ENCODE measurements at regions not wholly inside any gene's neighbourhood (a gene's known extent, or its start where the extent isn't known, plus 50 kb on each side); places are given as distances from the start of the nearest gene placed in this dataset.

- Histone ChIP-seq H2AFZ (ENCODE audit: insufficient read depth, low read depth, low read length, poor library complexity, severe bottlenecking) (no peak overlapping the region), H3K4me3 (ENCODE audit: control extremely low read depth in 1 of 5, extremely low read depth in 1 of 5, insufficient read depth in 1 of 5, low read depth in 2 of 5, low read length in 4 of 5) (no peak overlapping the region), H3K9me3 (ENCODE audit: control extremely low read depth in 1 of 3, control insufficient read depth in 2 of 3, insufficient read depth in 1 of 3, low read length in 2 of 3) (no peaks in the 10 kb centered on the region), H3K27me3 (replicated peaks in 1 of 4; ENCODE audit: control extremely low read depth in 1 of 4, control insufficient read depth in 3 of 4, insufficient read depth in 4 of 4, low read length in 3 of 4) (no peaks in the 10 kb centered on the region), H3K79me2 (ENCODE audit: control insufficient read depth, insufficient read depth, low read length) (no peaks in the 10 kb centered on the region), H4K20me1 (ENCODE audit: control insufficient read depth, insufficient read depth, low read length, poor library complexity, severe bottlenecking) (no peaks in the 10 kb centered on the region), H3K36me3 (replicated peaks in 1 of 2; ENCODE audit: control extremely low read depth in 1 of 2, control insufficient read depth in 1 of 2, extremely low read depth in 1 of 2, insufficient read depth in 2 of 2, low read length in 1 of 2) (no peaks in the 10 kb centered on the region), H3K4me1 (ENCODE audit: control insufficient read depth in 2 of 2, insufficient read depth in 2 of 2, low read length in 2 of 2) (peaks cover 29 to 34% of the 10 kb centered on the region in 2 donors), H3K9ac (ENCODE audit: low read length) (no peak overlapping the region), H3K27ac (ENCODE audit: low read length in 2 of 2) (peak overlapping the region; percentile 86 to 88), H3K4me2 (replicated peaks; ENCODE audit: low read depth, low read length, poor library complexity, severe bottlenecking) (peak overlapping the region; percentile 80)
- intact Hi-C loops (cut with micrococcal nuclease): loop anchor here (5.0 kb wide), 3 partner anchors 37 to 212 kb away; no protein-coding TSS in a partner anchor
- peak; percentile 32 for DNase-seq
- ATAC-seq (ENCODE audit: low read depth): peak; percentile 21
- ChIA-PET CTCF (interaction anchor here (0.7 to 7.5 kb wide), 12 partner anchors 14 to 274 kb away, joined by 3 to 75 read pairs (median 5); no protein-coding TSS in a partner anchor), POLR2A (interaction anchor here (0.6 to 2.8 kb wide), 5 partner anchors 13 to 259 kb away, joined by 3 to 11 read pairs (median 4); no protein-coding TSS in a partner anchor)
- Mint-ChIP-seq H3K27me3 (peaks cover 3% of the 10 kb centered on the region), H3K27ac (peak overlapping the region; percentile 92), H3K4me1 (peaks cover 45% of the 10 kb centered on the region), H3K4me3 (peak overlapping the region; percentile 85), H3K9me3 (ENCODE audit: insufficient read depth) (no peaks in the 10 kb centered on the region)
- WGBS (ENCODE audit: insufficient coverage): 98% methylated on average over 4 of the region's 10 CpGs
- TF ChIP-seq, protein P1, sequence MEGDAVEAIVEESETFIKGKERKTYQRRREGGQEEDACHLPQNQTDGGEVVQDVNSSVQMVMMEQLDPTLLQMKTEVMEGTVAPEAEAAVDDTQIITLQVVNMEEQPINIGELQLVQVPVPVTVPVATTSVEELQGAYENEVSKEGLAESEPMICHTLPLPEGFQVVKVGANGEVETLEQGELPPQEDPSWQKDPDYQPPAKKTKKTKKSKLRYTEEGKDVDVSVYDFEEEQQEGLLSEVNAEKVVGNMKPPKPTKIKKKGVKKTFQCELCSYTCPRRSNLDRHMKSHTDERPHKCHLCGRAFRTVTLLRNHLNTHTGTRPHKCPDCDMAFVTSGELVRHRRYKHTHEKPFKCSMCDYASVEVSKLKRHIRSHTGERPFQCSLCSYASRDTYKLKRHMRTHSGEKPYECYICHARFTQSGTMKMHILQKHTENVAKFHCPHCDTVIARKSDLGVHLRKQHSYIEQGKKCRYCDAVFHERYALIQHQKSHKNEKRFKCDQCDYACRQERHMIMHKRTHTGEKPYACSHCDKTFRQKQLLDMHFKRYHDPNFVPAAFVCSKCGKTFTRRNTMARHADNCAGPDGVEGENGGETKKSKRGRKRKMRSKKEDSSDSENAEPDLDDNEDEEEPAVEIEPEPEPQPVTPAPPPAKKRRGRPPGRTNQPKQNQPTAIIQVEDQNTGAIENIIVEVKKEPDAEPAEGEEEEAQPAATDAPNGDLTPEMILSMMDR (IDR thresholded peaks at IDR 0.05): no peak
- no peak for TF ChIP-seq EZH2 (IDR thresholded peaks at IDR 0.05; ENCODE audit: borderline replicate concordance, insufficient read depth, low read depth, low read length, poor library complexity, severe bottlenecking)
Observed at GRCh38 chr15:31474059-31474868, 147.6 kb downstream of the KLF13 start.

All from B cell (primary cell).